ENCODE measurements at regions not wholly inside any gene's neighbourhood (a gene's known extent, or its start where the extent isn't known, plus 50 kb on each side); places are given as distances from the start of the nearest gene placed in this dataset.
A peak's percentile ranks its signal among the peaks of the same experiment; 100 is the strongest.

DNA sequence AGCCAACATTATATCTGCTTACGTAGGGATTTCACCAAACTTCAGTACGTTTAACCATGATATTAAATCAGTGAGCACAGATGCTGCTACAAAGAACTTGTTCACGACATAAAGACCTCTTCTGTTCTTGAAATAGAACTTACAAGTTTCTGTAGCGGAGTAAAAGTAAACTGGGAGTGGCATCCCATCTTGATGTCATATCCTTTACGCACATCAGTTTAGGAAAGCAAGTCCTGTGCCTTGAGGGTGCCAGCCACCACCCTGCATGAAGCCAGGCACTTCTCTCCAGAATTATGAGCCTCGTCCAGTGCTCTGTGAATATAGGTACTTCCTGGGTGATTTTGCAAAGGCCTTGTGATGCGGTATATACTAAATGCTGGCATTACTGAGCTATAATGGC, 122.6 kb downstream of the BTBD3 start:
- H3K4me3 ChIP-seq (replicated peaks; ENCODE audit: low read depth, low read length): no peak overlapping the region
- TF ChIP-seq CTCF (IDR thresholded peaks at IDR 0.05; ENCODE audit: low read length, missing control alignments): no peak
- no peak for DNase-seq (ENCODE audit: low read depth)

DNA sequence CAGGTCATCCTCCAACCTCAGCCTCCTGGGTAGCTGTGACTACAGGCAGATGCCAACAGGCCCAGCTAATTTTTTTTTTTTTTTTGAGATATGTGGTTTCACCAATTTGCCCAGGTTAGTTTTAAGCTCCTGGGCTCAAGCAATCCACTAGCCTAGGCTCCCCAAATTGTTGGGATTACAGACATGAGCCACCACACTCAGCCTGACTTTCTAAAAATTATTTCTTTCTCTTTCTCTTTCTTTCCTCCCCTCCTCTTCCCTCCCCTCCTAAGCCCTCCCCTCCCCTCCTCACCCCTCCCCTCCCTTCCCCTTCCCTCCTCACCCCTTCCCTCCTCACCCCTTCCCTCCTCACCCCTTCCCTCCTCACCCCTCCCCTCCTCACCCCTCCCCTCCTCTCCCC, 127.3 kb downstream of the BTBD3 start:
- DNase-seq (ENCODE audit: low read depth): no peak
- no peak overlapping the region for H3K4me3 ChIP-seq (replicated peaks; ENCODE audit: low read depth, low read length)
- no peak for TF ChIP-seq CTCF (IDR thresholded peaks at IDR 0.05; ENCODE audit: low read length, missing control alignments)

GRCh38 chr20:12047838-12048432, 130.2 kb downstream of the BTBD3 start:
- DNase-seq (ENCODE audit: low read depth): peak; percentile 48
- no peak for TF ChIP-seq CTCF (IDR thresholded peaks at IDR 0.05; ENCODE audit: low read length, missing control alignments)
- no peak overlapping the region for H3K4me3 ChIP-seq (replicated peaks; ENCODE audit: low read depth, low read length)

- peak; percentile 47 for DNase-seq (ENCODE audit: low read depth)
- no peak for TF ChIP-seq CTCF (IDR thresholded peaks at IDR 0.05; ENCODE audit: low read length, missing control alignments)
- H3K4me3 ChIP-seq (replicated peaks; ENCODE audit: low read depth, low read length): no peak overlapping the region
Measured at GRCh38 chr20:12049125-12049524, 131.4 kb downstream of the BTBD3 start.

- no peak overlapping the region for H3K4me3 ChIP-seq (replicated peaks; ENCODE audit: low read depth, low read length)
- TF ChIP-seq CTCF (IDR thresholded peaks at IDR 0.05; ENCODE audit: low read length, missing control alignments): no peak
- DNase-seq (ENCODE audit: low read depth): peak; percentile 32
Measured at GRCh38 chr20:12051206-12052163, 133.8 kb downstream of the BTBD3 start.

DNA sequence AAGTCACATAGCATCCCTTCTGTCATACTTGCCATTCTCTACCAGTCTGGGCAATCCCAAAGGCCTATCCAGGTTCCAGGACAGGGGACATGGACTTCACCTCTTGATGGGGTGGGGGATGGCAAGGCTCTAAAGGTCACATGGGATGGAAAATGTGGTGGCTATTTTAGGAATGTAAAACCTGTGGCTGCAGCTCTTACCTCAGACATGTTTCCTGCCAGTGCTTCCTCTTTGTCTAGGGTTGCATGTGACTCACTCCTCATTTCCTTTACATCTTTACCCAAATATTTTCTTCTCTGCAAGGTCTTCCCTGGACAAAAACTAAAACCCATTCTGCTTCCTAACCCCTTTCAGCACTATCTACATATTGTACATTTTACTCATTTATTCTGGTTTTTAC, 135.7 kb downstream of the BTBD3 start:
- no peak overlapping the region for H3K4me3 ChIP-seq (replicated peaks; ENCODE audit: low read depth, low read length)
- no peak for TF ChIP-seq CTCF (IDR thresholded peaks at IDR 0.05; ENCODE audit: low read length, missing control alignments)
- DNase-seq (ENCODE audit: low read depth): peak; percentile 93

Data from fibroblast of pulmonary artery (primary cell).